Stimulated activated CD4-positive, alpha-beta T cell treated with anti-CD3 and anti-CD28 coated beads, Interleukin-12 subunit alpha, Interleukin-12 subunit beta, amount 100 ng/mL, for 48 hours (primary cell): ENCODE measurements at regions not wholly inside any gene's neighbourhood (a gene's known extent, or its start where the extent isn't known, plus 50 kb on each side); places are given as distances from the start of the nearest gene placed in this dataset.

Experiments used
- DNase-seq, 3 donors: peaks; one replicate each; pipeline ENCODE4 v3.0.0-alpha.2; 2020; ENCODE audit warnings: low read depth in 2 of 3, low spot score in 1 of 3

DNA sequence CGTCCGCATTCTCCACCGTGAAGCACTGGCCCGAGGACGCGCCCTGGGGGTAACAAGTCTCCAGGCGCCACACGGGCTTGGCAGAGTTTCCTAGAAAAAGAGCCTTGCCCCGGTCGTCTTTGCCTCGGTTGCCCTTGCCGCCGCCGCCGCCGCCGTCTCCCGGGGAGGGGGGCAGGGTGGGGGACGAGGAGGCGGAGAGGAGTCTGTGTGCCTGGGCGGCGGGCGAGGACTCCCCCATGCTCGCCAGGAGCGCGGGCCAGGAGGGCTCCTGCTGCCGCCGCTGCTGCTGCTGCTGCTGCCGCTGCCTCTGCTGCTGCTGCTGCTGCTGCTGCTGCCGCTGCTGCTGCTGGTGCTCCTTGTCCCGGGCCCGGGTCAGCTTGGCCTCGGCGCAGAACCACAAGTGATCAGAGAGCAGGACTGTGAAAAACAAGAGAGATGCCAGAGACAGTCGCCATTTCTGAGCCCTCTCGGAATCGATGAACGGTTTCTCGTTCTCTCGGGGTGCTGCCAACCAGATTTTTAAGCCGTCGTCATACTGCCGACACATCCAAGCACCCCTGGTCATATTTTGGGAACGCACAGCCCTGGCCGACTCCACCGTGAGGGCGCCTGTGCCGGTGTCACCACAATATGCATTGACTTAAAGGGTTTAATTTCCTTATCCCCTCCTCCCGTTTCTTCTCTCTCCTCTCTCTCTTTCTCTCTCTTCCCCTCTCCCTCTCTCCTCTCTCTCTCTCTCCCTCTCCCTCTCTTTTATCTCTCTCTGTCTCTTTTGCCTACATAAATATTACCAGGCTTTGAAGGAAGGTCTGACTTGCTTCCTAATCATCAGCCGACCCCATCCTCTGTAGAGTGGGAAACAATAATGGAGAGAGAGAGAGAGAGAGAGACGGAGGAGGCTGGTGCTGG lies 349.1 kb downstream of the LIG4 start:
- no peak for DNase-seq

DNA sequence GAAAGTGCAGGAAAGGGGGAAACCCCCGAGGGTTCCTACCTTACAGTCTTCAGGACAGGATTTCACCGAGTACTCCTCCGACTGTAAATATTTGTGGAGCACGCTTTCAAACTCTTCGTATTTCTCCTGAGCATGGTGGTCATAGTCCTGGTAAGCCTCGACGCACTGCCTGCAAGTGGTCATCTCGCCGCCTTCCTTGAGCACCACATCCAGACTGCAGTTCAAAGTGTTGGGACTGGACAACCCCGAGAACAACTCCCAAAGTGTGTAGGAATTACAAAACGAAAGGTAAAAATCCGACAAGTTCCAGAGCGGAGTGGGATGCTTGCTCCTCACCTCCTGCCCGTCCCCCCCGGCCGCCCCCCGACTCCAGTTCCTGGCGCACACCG lies 349.7 kb downstream of the LIG4 start:
- no peak for DNase-seq

DNA sequence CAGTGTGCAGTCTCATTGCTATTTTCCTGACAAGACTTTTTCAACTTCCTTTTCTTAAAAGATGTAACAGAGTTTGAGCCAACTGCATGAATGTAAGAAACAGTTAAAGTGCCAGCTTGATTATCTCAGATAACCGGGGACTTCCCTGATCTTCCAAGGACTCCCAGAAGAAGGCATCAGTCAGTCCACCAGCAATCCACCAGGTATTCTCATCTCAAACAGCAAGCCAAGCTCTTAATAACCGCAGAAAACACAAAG lies 350.1 kb downstream of the LIG4 start:
- no peak for DNase-seq

DNA sequence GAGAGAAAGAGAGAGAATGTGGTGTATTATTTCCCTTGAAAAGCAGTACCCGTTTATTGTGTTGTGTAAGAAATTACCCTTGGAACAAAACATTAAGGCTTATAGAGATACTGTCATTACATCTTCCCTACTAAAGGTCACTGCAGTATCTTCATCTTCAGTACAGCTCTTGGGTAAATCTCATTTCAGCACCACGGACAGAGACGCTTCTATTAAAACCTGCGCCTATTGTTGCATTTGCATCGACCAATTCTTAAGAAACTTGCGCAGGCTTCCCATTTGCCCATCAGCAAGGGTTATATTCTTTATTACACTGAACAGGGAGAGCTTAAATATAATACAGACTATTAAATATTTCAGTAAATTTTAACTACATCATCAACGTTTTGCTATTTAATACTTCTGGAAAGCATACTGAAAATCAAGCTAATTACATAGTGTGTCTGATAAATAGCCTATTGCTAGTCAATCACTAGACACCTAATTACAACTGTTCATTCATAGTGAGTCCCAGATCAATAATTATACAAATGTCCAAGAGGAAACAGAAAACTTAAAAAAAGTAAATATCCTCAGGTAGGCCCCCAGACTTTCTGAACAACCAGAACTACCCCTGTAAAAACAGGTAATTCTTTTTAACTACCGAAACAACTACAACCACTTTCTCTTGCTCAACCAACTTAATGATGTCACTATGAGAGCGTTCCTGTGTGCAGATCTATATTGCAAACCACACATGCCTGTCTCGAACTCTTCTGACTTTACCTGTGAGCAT lies 350.6 kb downstream of the LIG4 start:
- no peak for DNase-seq

DNA sequence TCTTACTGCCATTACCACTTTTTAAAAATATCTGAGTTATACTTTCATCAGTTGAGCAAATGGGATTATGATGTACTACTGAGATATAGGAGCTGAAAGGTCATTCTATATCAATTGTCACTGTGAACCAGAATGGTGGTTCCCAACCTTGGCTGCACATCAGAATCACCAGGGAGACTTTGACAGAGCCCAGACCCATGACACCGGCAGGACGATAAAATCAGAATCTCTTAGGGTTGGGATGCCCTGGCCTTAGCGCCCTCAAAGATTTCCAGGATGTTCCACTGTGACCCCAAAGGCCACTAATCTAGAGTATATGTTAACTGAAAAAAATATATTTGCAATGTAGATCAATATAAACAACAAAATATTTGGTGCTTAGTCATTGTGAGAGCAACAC lies 355.1 kb downstream of the LIG4 start:
- no peak for DNase-seq

DNA sequence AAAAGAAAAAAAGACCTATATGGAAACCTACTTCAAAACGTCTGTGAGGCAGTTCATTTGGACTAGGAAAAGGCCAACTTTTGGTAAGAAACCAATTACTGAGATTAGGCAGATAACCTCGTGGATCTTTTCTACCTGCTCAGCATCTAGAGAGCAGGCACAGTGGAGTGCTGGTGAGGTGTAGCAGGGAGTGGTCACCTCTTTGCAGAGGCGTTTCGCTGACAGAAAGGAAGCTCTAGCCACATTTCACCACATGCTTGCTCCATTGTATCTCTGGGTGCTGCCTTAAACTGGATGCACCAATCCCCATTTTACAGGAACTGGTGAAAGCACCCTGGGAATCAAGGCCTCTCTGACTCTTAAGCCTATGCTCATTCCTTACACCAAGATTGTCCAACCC lies 360.5 kb downstream of the LIG4 start:
- no peak for DNase-seq

DNA sequence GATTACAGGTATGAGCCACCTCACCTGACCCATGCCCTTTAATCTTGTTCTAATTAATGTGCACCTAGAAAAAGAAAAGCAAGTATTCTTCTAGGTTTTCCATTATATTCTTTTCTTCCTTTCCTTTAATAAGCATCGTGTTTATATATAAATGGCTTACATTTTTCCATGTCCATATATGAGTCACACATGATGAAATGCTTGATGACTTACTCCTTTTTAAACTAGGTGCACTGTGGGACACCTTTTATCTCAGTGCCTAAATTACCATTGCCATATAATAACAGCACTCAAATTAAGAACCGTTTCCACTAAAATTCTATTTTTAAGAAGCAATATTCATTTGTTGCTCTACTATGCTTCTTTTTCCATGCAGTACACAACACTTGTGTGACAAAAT lies 363.3 kb downstream of the LIG4 start:
- DNase-seq: no peak

DNA sequence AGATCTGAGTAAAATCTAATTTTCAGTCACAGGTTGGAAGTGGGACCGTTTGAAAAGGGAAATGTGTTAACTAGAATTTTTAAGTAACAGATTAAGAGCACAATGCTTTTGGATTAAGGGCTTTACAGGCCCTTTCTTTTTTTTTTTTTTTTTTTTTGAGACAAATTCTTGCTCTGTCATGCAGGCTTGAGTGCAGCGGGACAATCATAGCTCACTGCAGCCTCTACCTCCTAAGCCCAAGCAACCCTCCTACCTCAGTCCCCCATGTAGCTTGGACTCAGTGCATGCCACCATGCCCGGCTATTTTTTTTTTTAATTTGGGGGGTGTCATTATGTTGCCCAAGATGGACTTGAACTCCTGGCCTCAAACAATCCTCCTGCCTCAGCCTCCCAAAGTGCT lies 363.7 kb downstream of the LIG4 start:
- no peak for DNase-seq

DNA sequence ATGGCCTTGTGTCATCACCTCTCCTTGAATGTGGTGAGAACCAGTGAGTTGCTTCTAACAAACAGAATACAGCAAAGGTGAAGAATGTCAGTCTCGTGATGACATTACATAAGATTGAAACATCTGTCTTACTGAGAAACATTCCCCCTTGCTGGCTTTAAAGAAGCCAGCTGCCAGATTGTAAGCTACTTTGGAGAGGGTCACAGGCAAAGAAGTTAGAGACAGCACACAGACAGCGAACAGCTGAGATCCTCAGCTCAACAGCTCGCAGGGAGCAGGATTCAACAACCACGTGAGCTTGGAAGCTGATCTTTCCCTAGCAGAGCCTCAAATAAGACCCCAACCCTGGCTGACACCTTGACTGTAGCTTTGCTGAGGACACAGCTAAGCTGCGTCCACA lies 367.9 kb downstream of the LIG4 start:
- no peak for DNase-seq

DNA sequence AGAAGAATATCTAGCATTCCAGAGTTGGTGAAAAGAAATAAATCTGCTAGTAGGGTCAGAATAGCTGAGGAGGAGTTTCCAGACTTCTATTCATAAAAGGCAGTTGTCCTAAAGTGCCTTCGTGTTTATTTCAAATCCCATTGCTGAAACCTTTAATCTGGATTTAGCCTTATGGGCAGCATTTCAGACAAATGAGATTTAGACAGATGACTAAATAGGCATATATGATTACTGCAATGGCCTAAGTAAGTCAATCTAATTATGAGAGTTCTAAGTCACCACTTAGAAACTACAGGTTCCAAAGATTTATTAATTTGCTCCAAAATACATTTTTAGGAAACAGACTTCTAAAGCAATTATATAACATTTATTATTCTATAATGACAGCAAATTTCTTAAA lies 368.7 kb downstream of the LIG4 start:
- DNase-seq: no peak

DNA sequence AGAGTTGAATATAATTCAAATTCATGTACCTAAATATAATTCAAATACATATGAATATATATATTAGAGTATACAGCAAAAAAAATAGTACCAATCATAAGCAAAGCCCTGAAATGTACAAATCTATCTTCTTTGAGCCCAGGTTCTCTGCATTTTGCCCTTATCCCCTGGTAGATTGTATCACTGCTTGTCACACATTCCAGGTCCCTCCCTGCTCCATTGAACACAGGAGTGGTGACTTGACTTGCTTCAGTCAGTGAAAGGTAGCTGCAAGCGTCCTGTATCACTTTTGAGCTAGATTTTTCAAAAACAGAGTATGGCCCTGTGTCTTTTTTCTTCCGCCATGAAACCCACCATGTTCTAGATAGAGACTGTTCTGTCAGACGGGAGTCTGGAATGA lies 369.4 kb downstream of the LIG4 start:
- no peak for DNase-seq

DNA sequence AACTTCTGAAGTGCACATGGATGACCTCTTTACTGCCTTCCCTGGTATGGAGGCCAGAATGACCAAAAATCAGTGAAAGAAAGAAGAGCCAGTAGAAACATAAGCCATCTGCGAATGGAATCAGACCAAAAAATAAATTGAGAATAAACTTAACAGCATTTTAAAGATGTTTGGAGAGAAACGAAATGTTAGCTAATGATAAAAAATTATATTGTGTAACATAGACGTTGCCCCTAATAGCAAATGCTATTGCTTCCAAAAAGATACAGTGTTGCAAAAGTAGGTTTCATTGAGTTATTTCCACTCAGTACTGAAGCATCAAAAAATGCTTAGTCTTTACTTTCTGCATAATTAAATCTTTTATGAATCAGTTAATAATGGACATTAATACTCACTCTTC lies 371.7 kb downstream of the LIG4 start:
- no peak for DNase-seq

DNA sequence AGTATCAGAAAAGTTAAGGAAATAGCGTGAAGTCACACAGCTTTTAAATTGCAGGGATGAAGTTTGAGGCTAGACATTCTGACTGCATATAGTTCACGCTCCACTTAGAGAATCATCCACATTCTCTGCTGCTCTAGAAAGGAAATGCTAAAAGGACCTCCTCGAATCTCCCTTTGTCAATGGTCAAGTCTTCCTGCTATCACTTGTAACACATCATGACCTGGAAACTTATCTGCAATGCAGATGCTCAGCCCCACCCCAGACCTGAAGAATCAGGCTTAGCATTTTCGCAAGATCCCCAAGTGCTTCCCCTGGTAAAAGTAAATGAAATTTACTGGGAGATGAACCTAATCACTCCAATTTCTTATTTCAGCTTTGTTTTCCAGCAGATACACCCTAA lies 372.1 kb downstream of the LIG4 start:
- DNase-seq: no peak

DNA sequence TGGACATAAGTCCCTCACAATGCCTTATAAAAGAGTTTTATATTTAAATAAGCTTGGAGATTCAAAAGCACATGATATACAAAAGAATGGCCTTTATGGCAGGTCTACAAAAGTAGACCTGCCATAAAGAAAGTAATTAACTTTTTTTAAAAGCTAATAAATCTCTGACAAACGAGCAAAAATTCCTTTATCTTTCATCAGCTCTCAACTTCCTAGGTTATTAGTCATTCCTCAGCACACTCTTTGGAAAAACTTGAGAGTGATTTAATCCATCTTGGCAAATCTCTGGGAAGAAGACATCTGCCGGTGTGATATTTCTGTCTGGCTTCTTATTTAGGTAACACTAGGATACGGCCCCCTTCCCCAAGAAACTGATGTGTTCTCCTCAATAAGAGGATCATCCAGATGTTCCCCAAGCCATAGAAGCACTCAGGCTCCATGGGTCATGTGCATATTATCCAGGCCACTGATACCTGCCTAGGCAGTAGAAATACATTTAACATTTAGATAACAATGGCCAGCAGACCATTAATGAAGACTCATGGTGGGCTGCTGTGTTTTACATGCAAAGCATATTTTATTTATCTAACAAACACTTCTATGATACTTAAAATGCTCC lies 372.7 kb downstream of the LIG4 start:
- no peak for DNase-seq

DNA sequence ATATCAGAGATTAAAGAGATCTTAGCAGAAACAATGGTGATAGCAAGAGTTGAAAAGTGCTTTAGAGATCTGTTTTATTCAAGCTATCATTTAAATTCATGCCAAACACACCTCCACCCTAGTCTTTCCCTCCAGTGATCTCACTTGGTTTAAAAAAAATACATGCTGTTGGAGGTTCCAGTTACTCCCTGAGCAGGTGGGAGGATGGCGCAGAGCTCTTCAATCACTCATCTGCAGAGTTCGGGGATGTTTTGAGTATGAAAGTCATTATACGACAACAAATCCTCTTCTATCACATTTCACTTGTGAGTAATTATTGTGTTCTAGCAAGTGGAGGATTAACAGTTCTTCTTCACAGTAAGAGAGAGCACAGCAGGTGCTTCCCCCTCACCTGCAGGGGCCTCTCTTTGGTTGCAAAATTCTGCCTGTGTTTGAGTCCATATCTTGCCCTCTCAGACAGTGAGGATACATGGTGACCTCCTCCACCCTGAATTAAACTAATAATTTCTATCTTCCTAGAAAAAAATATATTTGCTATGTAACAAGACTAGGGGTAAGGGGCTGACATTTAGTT lies 376.7 kb downstream of the LIG4 start:
- no peak for DNase-seq

DNA sequence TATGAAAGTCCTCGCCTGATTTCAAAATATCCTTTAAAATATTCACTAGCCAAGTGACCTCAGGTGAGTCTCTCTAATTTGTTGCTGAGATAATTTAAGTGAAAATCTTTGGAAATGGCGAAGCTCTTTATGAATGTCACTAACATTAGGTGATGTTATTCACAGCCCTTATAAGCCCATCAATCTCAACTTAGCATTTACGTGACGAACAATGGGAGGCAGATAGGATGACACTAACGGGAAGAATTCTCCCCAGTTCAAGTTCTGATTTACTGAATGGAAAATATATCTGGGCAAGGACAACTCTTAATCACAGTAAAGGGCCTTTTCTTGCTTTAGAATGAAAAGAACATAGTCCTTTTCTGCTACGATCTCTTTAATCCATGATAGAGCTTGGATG lies 378.7 kb downstream of the LIG4 start:
- no peak for DNase-seq

DNA sequence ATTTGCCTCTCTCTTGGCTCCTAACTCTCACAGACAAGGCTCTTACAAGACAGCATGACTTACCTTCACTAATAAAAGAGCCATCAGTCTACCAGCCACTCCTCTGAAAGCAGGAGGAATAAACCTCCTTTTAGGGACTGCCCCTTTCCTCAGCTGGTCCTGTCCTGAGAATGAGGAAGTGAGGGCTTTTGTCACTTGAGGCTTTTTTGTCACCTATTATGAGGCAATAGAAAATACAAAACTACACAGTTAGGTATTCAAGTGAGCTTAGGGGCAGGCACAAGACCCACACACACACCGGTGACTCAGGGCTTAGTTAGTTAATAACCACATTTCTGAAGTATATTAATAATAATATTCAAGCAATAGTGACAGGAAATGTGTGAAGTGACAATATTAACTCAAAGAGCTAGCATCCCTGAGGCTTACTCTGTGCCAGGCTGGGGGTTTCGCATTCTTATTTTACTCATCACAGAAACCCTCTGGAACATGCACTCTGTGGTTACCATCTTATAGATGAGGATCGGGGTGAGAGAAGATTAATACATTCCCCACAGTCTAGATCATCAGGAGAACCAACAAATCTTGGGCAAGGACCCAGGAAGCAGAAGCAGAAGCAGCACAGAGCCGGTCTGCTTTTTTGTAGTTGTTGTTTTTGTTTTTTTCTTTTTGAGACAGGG lies 379.9 kb downstream of the LIG4 start:
- DNase-seq: no peak

DNA sequence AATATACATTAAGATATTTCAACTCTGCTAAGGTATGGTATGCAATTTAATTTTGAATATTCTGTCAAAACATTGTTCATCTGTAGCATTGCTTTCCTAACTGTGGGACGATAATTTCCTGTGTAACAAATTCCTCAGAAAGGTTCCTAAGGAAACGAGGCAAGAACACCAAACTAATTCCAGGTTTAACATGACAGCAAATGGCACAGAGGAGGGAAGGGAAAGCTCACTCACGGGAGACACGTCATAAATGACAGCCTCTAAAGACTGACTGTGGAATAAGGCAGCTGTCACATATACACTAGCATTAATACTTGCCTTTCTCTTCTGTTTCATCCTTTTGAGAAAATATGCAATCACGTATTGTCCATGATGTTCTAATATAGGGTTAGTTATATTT lies 380.6 kb downstream of the LIG4 start:
- no peak for DNase-seq

DNA sequence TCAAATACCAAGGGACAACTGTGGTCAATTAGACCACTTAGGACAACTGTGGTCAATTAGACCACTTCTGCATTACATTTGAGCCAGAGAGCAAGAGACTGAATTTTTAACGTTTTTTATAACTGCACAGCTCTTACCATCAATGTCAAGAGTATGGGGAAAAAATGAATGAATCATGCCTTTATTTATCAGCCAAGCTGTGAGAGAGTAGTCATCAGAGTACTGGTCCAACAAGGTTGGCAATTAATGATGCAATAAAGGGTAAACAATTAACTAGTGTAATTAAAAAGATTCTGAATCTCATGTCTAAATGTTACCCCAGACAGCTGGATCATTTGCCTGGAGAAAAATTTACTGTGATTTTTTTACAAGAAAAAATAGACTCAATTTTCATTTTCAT lies 381.1 kb downstream of the LIG4 start:
- DNase-seq: no peak

DNA sequence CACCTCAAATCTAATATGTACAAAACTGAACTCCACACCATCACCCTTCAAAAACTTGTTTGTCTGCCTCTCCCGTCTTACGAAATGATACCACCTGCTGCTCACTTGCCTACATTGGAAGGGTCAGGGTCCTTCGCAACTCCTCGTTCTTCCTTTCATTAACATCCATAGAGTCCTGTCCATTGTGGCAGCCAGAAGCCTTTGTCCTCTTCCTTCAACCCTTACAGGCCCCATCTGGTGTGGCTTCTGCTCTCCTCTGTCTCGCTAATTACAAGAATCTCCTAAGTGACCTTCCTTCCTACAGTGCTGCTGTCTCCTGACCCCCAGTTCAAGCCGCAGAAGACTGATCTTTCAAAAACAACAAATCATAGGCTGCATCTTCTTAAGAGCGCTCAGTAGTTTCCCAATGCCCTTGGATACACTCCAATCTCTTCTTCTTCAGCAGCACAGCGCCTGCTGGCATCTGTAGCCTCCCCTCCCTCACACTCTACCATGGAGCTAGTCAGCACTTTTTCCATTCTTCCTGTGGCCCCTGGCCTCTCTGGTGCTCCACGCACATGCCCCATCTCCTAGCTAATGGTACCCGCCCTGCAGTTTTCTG lies 382.7 kb downstream of the LIG4 start:
- DNase-seq: no peak

DNA sequence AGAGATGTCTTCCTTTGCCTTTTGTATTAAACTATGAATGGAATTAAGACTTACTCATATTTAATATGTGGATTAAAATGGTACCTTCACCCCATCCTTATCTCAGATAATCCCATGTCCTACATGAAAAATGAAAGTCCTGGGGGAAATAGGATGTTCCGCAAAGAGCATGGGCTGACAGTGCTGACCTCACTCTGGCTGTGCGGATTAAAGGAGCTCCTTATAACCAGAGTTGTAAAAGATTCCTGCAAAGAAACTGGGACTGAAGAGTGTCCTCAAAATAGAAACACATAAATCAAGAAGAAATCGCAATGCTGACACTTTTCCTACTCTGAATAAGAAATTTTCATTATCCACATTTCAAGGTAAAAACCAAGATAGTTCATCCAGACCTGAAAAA lies 384.5 kb downstream of the LIG4 start:
- DNase-seq: no peak
